Stimulated activated CD4-positive, alpha-beta T cell treated with anti-CD3 and anti-CD28 coated beads, Interleukin-4, amount 100 ng/mL, for 24 hours (primary cell): ENCODE measurements at regions not wholly inside any gene's neighbourhood (a gene's known extent, or its start where the extent isn't known, plus 50 kb on each side); places are given as distances from the start of the nearest gene placed in this dataset.
"Not testable (repeated sequence)": the region's sequence is repeated elsewhere in the genome, so short reads cannot be mapped to it uniquely, and the experiment has no call there.

Source experiments
- DNase-seq: peaks from one replicate; pipeline ENCODE4 v3.0.0-alpha.2; 2020

DNA sequence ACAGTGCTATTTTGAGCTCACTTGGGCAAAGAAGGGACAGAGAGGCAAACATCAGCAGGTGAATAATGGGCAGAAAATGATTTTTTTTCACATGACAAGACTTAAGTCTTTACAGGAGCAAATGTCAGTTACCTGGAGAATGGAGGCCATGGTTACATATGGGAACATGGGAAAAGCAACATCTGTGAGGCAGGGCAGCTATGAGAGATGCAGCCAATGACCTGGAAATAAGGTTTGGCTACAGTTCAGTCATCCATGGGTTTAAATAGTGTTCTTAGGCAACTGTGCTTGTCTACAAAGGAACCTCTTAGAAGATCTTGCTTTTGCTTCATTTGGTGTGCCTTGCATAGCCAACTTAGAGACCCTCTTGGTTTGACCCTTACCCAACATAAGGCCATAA, 490.2 kb upstream of the LCORL start:
- no peak for DNase-seq

DNA sequence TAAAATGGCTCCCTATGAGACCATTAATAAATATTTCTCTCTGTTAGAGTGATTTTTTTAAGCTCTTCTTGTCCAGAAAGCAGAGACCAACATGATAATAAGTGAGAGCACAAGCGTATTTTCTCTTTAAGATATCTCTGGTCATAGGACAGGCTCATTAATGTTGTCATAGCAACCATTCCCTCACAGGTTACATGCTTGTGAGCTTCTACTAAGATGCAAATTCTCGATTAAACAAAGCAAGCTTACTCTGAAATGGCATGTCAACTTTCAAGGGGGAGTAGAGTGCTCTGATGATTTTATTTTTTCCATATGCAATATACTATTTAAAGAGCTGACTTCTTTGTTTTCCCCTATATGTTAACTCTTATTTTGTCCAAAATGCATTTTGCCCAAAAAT, 487.2 kb upstream of the LCORL start:
- DNase-seq = no peak

DNA sequence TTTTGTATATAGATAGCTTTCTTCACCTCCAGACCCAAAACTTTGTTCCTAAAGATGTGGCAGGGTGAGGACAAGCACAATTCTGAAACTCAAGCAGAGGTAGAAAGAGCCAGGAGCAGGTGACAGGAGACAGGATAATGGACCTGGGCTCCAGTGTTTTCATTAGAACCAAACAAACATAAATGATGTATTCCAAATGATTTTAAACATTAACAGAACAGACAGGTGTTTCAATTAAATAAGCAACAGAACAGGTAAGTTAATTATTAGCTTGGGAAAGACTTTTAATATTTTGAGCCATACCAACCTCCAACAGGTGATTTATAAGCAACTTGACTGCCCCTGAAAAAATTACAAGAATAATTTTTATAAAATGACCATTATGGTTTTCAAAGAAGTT, 459.4 kb upstream of the LCORL start:
- DNase-seq = no peak

DNA sequence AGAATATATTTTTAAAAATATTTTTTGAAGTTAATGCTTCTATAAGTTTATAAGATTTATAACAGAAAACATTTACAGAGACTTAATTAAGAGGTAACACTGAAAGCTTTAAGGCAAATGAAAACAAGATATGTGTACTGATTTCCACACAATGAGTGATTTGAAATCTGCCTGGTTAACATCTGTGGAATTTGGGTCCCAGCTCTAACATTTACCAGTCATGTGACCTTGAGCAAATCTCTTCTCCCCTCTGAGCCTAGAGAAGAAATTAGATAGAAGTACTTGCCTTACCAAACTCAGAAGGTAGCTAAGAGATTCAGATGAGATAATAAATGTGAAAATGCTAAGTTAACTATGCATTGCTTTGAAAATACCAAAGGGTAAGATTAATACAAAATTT, 458.8 kb upstream of the LCORL start:
- no peak for DNase-seq

DNA sequence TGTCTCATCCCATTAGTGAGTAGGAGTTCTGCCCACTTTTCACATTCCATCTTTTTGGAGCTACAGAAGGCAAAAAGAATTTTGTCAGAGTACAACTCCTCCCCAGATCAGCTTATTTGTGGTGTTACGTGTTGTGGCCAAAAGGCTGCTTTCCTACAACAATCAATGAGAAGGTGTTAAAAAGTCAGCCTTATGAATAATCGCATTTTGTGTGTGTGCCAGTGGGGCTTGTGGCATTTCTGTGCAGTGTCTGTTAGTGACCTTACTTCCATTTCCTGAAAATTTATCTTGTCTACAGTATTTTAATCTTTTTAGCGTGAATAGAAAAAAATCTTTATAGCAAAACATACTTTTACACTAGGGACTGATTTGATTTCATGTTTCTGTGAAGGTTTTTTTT, 458.3 kb upstream of the LCORL start:
- no peak for DNase-seq

DNA sequence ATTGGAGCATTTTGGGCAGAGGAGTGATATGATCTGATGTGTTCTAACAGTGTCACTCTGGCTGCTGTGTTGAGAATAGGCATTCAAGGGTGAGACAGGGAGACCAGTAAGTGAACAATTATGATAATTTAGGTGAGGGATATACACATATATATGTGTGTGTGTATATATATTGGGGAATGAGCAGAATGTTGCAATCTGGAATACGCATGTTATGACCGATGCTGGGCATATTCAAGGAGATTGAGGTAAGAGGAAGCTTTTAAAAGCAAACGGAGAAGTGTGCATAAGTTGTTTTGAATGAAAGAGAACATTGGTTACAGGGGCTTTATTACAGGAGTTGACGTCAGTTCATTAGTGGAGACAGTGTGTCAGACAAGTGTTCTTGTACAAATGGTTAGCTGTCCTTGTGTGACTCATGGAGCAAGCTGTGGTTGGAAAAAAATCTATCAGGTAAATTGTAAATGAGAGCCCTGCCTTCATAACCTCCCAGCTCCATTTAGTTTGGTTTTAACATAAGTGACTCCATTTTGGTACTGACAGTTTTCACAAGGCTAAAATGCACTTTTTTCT, 442.5 kb upstream of the LCORL start:
- DNase-seq = no peak

DNA sequence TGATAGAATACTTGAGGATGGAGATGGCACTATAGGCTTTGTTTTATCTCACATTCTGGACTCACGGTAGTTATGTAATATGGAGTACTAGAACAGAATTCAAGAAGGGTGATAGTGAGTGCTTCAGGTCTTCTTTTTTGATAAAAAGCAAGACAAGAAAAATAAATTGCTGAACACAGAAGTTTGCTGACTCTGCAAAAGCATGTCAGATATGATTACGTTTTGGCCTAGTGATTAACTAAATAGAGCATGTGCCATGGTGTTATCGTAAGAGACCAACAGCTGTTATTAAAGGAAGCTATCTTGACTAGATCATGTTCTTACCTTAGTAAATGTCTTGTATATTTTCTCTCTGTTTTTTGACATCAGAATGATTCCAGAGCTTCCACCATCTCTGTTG, 436.9 kb upstream of the LCORL start:
- no peak for DNase-seq

DNA sequence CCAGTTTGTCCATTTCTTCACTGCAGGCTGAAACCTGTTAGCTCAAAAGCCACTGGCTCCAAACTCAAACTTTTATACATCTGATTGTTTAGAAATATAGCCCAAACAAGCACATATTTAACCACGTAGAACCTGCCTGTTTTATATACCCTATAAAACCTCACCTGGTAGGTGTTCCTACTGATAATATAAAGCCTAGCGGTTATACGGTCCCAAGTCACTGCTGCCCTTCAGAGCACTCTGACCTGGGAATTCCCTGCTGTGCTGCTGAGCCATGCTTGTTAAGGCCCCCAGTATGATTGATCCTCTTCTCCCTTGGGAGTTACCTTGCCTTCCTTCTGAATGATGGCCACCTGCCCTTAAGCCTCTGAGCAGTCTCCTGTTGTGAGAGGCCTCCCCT, 432.8 kb upstream of the LCORL start:
- no peak for DNase-seq

DNA sequence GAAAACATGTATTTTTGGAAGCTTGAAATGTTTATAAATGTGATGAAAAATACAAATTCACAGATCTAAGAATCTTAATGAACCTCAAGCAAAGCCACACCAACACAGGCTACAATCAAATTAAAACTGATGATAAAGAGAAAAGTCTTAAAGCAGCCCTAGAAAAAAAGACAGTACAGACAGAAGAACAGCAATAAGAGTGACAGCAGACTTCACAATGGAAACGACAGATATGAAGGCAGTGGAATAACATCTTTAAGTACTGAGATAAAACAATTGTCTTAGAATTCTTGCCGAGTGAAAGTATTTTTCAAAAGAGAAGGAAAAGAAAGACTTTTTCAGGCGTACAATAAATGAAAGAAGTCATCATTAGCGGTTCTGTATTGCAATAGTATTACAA, 423.6 kb upstream of the LCORL start:
- DNase-seq = no peak

DNA sequence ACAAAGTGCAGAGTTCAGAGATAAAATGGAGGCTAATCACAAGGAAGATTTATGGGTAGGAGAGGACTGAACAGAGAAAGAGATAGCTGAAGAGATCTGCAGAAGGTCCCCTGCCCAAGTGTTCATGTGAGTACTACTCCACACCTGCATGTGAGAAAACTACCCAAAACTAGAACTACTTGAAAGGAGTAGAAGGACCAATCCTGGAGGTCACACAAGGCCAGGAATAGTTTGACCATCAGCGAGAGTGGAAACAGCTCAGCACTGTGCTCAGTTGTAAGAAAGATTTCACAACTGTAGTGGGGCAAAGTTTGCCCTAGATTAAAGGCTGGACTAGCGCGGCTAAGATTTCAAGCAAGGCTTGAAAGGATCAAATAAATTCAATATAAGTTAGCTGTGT, 422.7 kb upstream of the LCORL start:
- DNase-seq = no peak

DNA sequence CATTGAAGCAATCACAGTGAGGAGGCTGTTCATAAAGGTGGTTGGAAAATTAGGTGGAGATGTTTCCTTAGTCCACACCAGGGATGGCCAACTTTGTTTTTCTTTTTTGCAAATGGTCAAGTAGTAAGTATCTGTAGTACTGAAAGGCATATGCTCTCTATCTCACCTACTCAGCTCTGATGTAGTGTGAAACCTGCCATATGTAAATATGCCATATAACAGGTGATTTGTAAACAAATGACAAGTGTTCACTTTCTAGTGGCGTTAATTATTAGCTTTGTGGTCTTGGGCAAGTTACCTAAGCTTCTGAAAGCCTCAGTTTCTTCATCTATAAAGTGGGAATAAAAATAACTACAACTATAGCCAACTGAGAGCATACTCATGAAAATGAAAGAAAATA, 421.4 kb upstream of the LCORL start:
- no peak for DNase-seq

DNA sequence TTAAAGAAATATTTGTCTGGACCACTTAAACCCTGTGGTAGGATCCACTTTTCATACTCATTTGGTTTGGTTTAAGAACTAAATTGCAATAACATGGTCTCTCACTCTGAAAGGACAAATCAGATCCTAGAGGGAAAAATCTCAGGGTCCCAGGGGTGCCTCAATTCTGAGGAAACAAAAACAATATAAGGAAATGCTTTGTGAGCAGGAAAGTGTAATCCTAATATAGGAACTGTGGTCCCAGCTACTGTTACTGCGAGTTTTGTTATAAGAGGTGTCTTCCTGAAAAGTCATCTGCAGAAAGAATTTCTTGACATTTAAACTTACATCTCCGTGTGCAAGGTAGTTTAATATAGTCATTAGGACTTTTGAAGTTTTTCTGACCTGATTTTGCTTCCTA, 420.1 kb upstream of the LCORL start:
- DNase-seq = no peak

DNA sequence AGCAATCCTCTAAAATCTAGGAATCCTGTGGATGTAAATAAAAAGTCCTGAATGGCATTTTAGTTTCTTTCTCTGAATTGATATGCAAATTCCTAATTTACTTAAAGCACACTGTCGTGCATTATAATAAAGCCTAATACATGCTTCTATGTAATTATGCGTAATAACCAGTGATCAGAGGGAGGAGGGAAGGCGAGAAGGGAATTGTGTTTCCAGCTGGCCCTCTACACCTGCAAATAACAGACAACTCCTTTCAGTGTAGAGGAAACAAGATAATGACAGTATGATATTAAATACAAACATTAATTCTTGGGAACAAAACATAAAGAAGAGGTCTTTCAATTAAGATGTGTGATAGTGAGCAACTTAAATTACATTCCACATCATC, 419.6 kb upstream of the LCORL start:
- DNase-seq = no peak

DNA sequence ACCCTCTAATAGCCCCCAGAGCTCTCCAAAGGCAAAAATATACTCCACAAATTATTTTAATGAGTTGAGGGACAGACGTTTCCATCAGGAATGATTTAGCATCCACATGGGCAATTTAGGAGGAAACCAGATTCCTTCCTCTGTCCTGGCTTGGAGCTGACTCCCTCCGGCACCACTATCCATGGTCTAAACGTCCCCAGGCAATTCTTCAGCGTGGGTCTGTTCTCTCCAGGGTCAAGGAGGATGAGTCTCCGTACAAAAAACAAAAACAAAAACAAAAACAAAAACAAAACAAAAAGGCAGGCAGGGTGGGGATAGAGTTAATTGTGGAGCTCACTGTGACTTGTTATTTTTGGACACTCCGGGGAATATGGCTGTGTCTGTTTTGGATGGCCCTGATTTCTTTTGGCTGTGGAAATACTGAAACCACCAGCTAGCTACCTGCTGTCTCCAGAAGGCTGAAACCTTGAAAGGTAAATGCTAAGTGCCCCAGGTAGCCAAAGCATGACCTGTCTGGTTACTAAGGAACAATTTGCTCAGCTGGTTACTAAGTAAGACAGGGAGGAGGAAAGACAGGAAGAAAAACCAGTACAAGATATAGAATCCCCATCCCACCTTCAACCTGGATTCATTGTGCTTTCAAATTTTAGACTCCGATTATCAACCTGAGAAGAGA, 419.1 kb upstream of the LCORL start:
- no peak for DNase-seq

DNA sequence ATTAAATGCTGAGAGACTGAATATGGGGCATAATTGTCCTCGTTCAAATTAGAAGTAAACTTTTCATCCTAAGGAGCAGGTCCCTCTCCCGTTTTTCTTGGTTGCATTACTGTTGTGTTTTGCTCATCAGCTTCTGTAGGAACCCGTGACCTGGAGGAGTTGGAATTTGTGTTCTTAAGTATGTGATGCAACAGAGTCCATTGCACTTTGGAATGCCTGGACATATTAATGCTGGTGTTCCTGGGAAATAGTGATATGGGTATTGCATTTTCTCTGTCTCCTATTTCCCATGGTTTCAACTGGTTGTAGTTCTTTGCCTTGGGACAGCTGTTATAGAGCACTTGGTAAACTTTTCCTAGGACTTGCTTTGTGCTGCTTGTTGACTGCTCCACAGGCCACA, 417.8 kb upstream of the LCORL start:
- no peak for DNase-seq

DNA sequence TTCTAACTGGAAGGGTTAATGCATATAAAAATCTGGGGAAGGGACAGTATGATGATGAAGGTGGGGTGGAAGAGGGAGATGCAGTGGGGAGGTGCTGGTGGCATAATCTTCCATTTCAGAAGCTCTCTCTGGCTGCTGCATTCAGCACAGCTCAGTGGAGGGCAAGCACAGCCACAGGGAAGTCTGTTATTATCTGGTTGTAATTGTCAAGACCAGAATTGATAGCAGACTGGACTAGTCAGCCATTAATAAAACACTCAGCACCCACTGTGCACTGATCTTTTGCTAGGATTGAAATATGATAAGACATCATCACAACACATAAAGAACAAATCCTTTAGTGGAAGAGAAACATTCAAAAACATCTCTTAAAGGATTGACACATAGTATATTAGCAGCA, 414.2 kb upstream of the LCORL start:
- no peak for DNase-seq

DNA sequence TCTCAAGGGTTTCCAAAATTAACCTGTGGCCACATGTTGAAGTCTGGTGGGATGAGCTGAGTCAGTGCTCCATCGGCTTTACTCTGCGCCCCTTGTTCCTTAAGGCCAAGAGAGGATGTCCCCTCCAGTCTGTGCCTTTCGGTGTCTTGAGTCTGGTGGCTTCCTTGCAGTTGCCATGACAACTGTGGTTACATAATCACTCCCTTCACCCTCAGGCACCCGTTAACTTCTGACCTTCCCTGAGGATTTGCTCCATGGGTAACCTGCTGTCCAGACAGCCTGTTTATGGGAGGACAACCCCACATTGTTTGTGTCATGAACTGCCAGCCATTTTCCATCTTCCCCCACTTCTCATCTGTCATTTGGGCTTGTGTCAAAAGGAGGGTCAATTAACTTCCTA, 401.1 kb upstream of the LCORL start:
- no peak for DNase-seq

DNA sequence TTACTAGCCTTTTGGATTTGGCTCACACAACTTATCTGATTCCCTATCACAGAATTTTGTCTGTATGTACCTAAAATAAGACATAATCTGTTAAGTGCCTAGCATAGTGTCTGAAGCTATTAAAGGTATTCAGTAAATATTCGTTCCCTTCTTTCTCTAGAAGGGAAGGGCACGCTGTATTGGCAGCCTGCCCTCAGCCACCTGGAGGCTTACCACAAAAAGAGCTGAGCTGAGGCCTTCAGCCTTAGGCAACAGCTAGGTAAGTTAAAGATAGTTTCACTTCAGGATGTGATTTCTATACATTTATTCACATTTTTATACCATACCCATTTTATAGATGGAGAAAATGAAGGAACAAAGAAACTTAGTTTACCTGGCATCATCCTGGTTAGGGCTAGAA, 400.0 kb upstream of the LCORL start:
- DNase-seq = no peak

DNA sequence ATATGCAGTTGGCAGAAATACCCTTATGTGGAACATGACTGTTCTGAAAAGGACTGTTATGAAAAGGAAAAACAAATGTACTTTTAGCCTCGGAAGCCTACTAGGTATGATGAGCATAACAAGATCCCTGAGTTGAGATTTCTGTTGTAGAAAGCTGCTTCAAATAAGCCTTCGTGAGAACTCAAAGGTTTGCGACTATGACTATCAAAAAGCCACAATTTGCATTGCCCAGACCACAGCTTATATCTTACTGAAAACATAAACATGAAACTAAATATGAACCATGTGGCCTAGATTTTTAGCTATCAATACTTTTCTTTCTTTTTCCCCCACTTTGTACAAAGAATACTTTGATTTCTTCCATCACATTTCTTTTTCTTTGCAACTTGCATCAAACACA, 398.2 kb upstream of the LCORL start:
- no peak for DNase-seq

DNA sequence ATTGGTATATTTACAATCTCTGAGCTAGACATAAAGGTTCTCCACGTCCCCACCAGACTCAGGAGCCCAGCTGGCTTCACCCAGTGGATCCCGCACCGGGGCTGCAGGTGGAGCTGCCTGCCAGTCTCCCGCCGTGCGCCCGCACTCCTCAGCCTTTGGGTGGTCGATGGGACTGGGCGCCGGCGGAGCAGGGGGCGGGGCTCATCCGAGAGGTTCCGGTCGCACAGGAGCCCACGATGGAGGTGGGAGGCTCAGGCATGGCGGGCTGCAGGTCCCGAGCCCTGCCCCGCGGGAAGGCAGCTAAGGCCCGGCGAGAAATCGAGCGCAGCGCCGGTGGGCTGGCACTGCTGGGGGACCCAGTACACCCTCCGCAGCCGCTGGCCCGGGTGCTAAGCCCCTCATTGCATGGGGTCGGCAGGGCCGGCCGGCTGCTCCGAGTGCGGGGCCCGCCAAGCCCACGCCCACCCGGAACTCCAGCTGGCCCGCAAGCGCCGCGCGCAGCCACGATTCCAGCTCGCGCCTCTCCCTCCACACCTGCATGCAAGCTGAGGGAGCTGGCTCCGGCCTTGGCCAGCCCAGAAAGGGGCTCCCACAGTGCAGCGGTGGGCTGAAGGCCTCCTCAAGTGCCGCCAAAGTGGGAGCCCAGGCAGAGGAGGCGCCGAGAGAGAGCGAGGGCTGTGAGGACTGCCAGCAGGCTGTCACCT, 396.8 kb upstream of the LCORL start:
- DNase-seq = not testable (repeated sequence)

DNA sequence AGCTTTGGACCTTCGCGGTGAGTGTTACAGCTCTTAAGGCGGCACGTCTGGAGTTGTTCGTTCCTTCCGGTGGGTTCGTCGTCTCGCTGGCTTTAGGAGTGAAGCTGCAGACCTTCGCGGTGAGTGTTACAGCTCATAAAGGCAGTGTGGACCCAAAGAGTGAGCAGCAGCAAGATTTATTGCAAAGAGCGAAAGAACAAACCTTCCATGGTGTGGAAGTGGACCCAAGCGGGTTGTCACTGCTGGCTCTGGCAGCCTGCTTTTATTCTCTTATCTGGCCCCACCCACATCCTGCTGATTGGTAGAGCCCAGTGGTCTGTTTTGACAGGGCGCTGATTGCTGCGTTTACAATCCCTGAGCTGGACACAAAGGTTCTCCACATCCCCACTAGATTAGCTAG, 396.1 kb upstream of the LCORL start:
- not testable (repeated sequence) for DNase-seq

DNA sequence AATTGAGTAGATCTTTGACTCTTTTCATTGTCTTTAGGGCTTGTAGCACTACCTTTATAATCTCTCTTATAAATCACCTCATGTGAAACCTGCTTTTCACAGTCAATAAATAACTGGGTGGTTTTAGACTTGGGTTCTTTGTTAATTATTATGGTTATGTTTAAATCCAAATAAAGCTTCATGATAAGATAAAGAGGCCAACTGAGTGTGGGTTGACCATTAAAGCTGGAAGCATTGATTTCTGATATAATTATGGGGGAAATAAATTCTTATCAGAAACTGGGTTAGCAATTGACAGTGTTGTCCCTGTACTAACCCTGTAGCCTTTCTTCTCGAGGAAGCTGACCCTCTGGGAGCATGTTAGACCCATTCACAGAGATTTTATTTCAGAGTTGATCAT, 384.7 kb upstream of the LCORL start:
- no peak for DNase-seq

DNA sequence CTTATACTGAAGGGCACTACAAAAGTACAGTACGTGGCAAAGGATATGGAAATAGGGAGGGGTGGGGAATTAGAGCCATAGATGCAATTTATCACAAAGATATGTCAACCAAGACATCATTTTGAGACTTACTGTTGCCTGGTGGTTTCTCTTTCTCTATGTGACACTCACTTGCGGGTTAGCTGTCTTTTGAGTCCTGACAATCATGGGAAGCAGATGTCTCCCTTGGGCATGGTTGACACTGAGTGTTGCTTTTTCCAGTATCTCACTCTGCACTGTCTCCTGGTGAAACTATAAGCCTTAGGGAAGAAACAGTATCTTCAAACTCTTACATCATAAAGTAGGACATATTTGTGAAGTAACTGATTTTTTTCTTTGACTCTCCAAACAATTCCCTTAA, 383.5 kb upstream of the LCORL start:
- no peak for DNase-seq

DNA sequence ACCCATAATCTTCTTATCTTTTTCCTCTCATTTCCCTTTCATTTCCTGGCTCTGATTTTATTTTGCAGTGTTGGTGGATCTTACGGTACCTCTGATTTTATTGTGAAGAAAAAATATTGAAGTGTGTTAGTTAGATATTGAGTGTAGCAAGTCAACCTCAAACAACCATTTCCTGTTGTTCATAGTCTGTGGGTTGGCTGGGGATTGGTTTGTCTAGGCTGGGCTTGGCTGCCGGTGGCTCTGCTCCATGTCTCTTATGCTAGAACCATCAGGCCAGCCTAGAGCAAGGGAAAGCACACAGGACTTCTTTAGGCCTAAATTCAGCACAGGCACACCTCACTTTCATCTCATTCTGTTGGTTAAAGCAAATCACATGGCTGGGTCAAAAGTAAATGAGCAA, 383.1 kb upstream of the LCORL start:
- DNase-seq = no peak

DNA sequence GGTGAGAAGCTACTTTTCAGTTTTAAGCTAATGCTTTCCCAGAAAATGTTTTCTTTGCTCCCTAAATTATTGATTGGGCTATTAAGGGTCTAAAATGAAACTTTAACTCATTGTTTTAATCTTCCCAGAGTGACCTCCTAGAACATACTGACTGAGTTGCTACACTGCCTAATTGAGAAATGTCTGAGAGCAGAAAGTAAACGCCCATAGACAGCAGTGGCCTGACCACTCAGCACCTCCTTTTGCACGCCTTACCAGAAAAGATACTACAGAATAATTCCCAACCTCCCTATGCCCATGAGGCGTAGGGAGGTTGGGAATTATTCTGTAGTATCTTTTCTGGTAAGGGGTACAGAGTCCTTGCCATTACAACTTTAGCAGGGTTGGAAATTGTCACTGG, 381.8 kb upstream of the LCORL start:
- DNase-seq = no peak
